Liver (tissue), 3 donors: ENCODE measurements at regions not wholly inside any gene's neighbourhood (a gene's known extent, or its start where the extent isn't known, plus 50 kb on each side); places are given as distances from the start of the nearest gene placed in this dataset.

ENCODE experiments used
- FOXA1 ChIP-seq: IDR thresholded peaks from 2 replicates; pipeline ENCODE4 v1.6.1; 2016; ENCODE audit warnings: antibody characterized with exemption
- JUND ChIP-seq, 2 donors: IDR thresholded peaks; 2 replicates each; pipeline ENCODE4 v1.6.1; 2016; ENCODE audit warnings: antibody characterized with exemption in 2 of 2
- RXRA ChIP-seq, 2 donors: IDR thresholded peaks; 2 replicates each; pipeline ENCODE4 v1.6.1; 2017 to 2018; ENCODE audit warnings: antibody characterized with exemption in 2 of 2, mild to moderate bottlenecking in 1 of 2
- SP1 ChIP-seq: IDR thresholded peaks from 2 replicates; pipeline ENCODE4 v1.6.1; 2018; ENCODE audit warnings: antibody characterized with exemption, mild to moderate bottlenecking
- TAF1 ChIP-seq: conservative IDR thresholded peaks from 2 replicates; pipeline ENCODE4 v1.6.1; 2016; ENCODE audit warnings: antibody characterized with exemption, mild to moderate bottlenecking
- YY1 ChIP-seq: IDR thresholded peaks from 2 replicates; pipeline ENCODE4 v1.6.1; 2016; ENCODE audit warnings: antibody characterized with exemption, mild to moderate bottlenecking
- TF ChIP-seq, protein P1 (sequence below): fragments of 150-350 bp; IDR thresholded peaks from 2 replicates; pipeline ENCODE4 v1.5.1; 2017; ENCODE audit warnings: improper control_type of control experiment, low read depth, low read length; ENCODE audit not compliant: missing input control
- TF ChIP-seq, protein P2 (sequence below): IDR thresholded peaks from 2 replicates; pipeline ENCODE4 v1.6.1; 2016; ENCODE audit warnings: antibody characterized with exemption
- donor health status: healthy.
- donor health status: healthy.

DNA sequence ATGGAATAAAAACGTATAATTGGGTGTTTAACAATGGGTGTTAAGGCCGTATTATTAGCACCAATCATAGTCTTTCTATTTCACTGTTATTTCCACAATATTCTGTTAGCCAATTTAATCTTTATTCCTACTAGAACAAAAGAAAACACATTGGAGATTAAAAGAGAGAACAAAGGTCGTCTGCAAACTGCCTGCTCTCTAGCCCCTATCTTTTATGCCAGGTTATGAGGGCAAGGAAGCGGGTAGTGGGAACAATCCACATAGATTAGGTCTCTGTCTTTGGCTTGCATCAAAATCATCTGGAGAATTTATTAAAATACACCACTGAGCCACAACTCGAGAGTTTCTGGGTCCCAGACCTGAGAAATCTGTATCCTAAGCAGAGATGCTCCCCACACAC lies 69.4 kb upstream of the DSC1 start:
- TF ChIP-seq, protein P1, sequence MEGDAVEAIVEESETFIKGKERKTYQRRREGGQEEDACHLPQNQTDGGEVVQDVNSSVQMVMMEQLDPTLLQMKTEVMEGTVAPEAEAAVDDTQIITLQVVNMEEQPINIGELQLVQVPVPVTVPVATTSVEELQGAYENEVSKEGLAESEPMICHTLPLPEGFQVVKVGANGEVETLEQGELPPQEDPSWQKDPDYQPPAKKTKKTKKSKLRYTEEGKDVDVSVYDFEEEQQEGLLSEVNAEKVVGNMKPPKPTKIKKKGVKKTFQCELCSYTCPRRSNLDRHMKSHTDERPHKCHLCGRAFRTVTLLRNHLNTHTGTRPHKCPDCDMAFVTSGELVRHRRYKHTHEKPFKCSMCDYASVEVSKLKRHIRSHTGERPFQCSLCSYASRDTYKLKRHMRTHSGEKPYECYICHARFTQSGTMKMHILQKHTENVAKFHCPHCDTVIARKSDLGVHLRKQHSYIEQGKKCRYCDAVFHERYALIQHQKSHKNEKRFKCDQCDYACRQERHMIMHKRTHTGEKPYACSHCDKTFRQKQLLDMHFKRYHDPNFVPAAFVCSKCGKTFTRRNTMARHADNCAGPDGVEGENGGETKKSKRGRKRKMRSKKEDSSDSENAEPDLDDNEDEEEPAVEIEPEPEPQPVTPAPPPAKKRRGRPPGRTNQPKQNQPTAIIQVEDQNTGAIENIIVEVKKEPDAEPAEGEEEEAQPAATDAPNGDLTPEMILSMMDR: no peak
- TF ChIP-seq TAF1: no peak
- no peak for TF ChIP-seq YY1
- TF ChIP-seq JUND (IDR thresholded peaks at IDR 0.05): no peak
- peak; percentile 24 for TF ChIP-seq SP1
- no peak for TF ChIP-seq FOXA1
- TF ChIP-seq, protein P2, sequence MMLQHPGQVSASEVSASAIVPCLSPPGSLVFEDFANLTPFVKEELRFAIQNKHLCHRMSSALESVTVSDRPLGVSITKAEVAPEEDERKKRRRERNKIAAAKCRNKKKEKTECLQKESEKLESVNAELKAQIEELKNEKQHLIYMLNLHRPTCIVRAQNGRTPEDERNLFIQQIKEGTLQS: no peak
- TF ChIP-seq RXRA (IDR thresholded peaks at IDR 0.05): no peak
